GM23338 (cell line): ENCODE measurements at regions not wholly inside any gene's neighbourhood (a gene's known extent, or its start where the extent isn't known, plus 50 kb on each side); places are given as distances from the start of the nearest gene placed in this dataset.

ENCODE experiments used
- ATAC-seq: fragments of 200-7000 bp; cut with Tn5 transposase; 3 replicates; pipeline ENCODE4 v1.9.1; 2020
- DNase-seq: peaks from one replicate; pipeline ENCODE4 v3.0.0-alpha.2; 2015; ENCODE audit warnings: low spot score
- H2AFZ ChIP-seq: fragments of 200-600 bp; sonication (generic); 2 replicates; pipeline ENCODE4 v1.8.0; 2016; ENCODE audit warnings: antibody characterized with exemption, mild to moderate bottlenecking, moderate library complexity
- H3F3A ChIP-seq: fragments of 200-600 bp; sonication (generic); replicated peaks from 2 replicates; pipeline ENCODE4 v1.8.0; 2017; ENCODE audit warnings: antibody characterized with exemption, mixed run types, low read depth
- H3K27ac ChIP-seq: fragments of 200-600 bp; sonication (generic); 2 replicates; pipeline ENCODE4 v1.6.1; 2016; ENCODE audit warnings: low read depth
- H3K27me3 ChIP-seq: fragments of 200-600 bp; sonication (generic); 2 replicates; pipeline ENCODE4 v1.8.0; 2016; ENCODE audit warnings: mild to moderate bottlenecking, mixed run types, moderate library complexity; ENCODE audit not compliant: insufficient read depth
- H3K36me3 ChIP-seq: fragments of 200-600 bp; sonication (generic); 2 replicates; pipeline ENCODE4 v1.8.0; 2016; ENCODE audit warnings: mild to moderate bottlenecking; ENCODE audit not compliant: insufficient read depth
- H3K4me1 ChIP-seq: fragments of 200-600 bp; sonication (generic); 2 replicates; pipeline ENCODE4 v1.8.0; 2016; ENCODE audit warnings: mild to moderate bottlenecking, moderate library complexity; ENCODE audit not compliant: insufficient read depth
- H3K4me2 ChIP-seq: fragments of 200-600 bp; sonication (generic); 2 replicates; pipeline ENCODE4 v1.7.1; 2017; ENCODE audit warnings: mixed run types
- H3K4me3 ChIP-seq: fragments of 200-600 bp; sonication (generic); 2 replicates; pipeline ENCODE4 v1.6.1; 2016; ENCODE audit warnings: mixed run types
- H3K79me2 ChIP-seq: fragments of 200-600 bp; sonication (generic); replicated peaks from 2 replicates; pipeline ENCODE4 v1.8.0; 2017; ENCODE audit warnings: mild to moderate bottlenecking; ENCODE audit not compliant: insufficient read depth
- H3K9me2 ChIP-seq: fragments of 200-600 bp; sonication (generic); 2 replicates; pipeline ENCODE4 v1.8.0; 2017; ENCODE audit not compliant: insufficient read depth
- H4K20me1 ChIP-seq: fragments of 200-600 bp; sonication (generic); replicated peaks from 2 replicates; pipeline ENCODE4 v1.8.0; 2017; ENCODE audit warnings: mild to moderate bottlenecking; ENCODE audit not compliant: insufficient read depth
- H3K27ac Mint-ChIP-seq: 2 replicates; pipeline ENCODE4 v1.8.0; 2020; ENCODE audit warnings: inconsistent platforms, mild to moderate bottlenecking, moderate library complexity, mixed read lengths
- H3K27me3 Mint-ChIP-seq: 3 replicates; pipeline ENCODE4 v1.8.0; 2022; ENCODE audit warnings: low read depth, mild to moderate bottlenecking, moderate library complexity, mixed read lengths, inconsistent platforms; ENCODE audit not compliant: insufficient read depth, poor library complexity
- H3K36me3 Mint-ChIP-seq: 3 replicates; pipeline ENCODE4 v1.8.0; 2021; ENCODE audit warnings: low read depth, mild to moderate bottlenecking, inconsistent platforms, moderate library complexity, mixed read lengths
- H3K4me1 Mint-ChIP-seq: 3 replicates; pipeline ENCODE4 v1.8.0; 2020; ENCODE audit warnings: mild to moderate bottlenecking, inconsistent platforms, mixed read lengths
- H3K4me3 Mint-ChIP-seq: 3 replicates; pipeline ENCODE4 v1.8.0; 2021; ENCODE audit warnings: moderate library complexity, mild to moderate bottlenecking, inconsistent platforms, mixed read lengths
- H3K9me3 Mint-ChIP-seq: 3 replicates; pipeline ENCODE4 v1.8.0; 2020; ENCODE audit warnings: moderate library complexity, mild to moderate bottlenecking, inconsistent platforms, mixed read lengths
- EZH2 ChIP-seq: fragments of 200-600 bp; sonication (generic); IDR thresholded peaks from one replicate; pipeline ENCODE4 v1.8.0; 2017; ENCODE audit warnings: antibody characterized with exemption, mild to moderate bottlenecking, low read depth; ENCODE audit not compliant: unreplicated experiment
- EZH2phosphoT487 ChIP-seq: fragments of 200-600 bp; sonication (generic); IDR thresholded peaks from one replicate; pipeline ENCODE4 v1.8.1; 2018; ENCODE audit warnings: antibody characterized with exemption; ENCODE audit not compliant: unreplicated experiment
- JUNB ChIP-seq: IDR thresholded peaks from one replicate; pipeline ENCODE4 v1.6.1; 2016; ENCODE audit warnings: antibody characterized with exemption; ENCODE audit not compliant: unreplicated experiment
- ZNF114 ChIP-seq: fragments of 250-450 bp; sonication (Bioruptor Pico); IDR thresholded peaks from 2 replicates; pipeline ENCODE4 v1.5.0; 2020; ENCODE audit warnings: mild to moderate bottlenecking, moderate library complexity
- ZNF331 ChIP-seq: fragments of 250-450 bp; sonication (Bioruptor Pico); IDR thresholded peaks from 2 replicates; pipeline ENCODE4 v1.5.0; 2020; ENCODE audit warnings: low read depth, mild to moderate bottlenecking, moderate library complexity
- TF ChIP-seq, protein P1 (sequence below): fragments of 250-450 bp; sonication (Bioruptor Pico); IDR thresholded peaks from 2 replicates; pipeline ENCODE4 v1.5.0; 2020; ENCODE audit warnings: mild to moderate bottlenecking, moderate library complexity
- TF ChIP-seq, protein P2 (sequence below): IDR thresholded peaks from 2 replicates; pipeline ENCODE4 v1.6.1; 2016; ENCODE audit warnings: antibody characterized with exemption
- TF ChIP-seq, protein P3 (sequence below), 2 experiments: fragments of 200-600 bp in 1 of 2; sonication (generic) in 1 of 2; conservative IDR thresholded peaks; 2 replicates each; pipeline versions ENCODE4 v1.5.1 to v1.6.1; 2016 to 2017; ENCODE audit warnings: antibody characterized with exemption in 2 of 2, low read depth in 2 of 2, mild to moderate bottlenecking in 2 of 2, moderate library complexity in 1 of 2

DNA sequence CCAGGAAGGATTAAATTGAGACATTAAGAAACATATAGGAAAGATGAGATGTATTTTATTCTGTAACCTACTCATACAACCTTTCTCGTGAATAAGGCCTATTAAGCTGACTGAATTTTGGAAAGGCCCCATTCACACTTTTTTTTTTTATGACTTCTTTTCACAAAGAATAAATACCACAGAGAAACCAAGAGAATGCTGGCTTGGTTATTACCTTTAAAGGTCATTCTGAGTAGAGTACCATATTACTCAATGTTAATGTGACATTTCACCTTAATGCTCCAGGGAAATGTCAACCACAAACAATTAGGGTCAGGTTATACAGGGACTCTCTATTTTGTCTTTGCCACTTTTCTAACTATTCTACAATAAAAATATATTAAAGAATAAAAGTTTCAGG is 204.9 kb upstream of the PTCHD4 start:
- Histone ChIP-seq H4K20me1 (no peaks in the 10 kb centered on the region), H2AFZ (no peak overlapping the region), H3K27ac (no peak overlapping the region), H3F3A (no peaks in the 10 kb centered on the region), H3K27me3 (no peaks in the 10 kb centered on the region), H3K4me1 (0 out of 2 replicates have a peak, but pooled peaks cover 5% of the 10 kb centered on the region), H3K9me2 (peaks cover 4% of the 10 kb centered on the region; the same call in 1 of the 2 replicates), H3K4me3 (no peak overlapping the region), H3K4me2 (no peak overlapping the region), H3K79me2 (no peaks in the 10 kb centered on the region), H3K36me3 (no peaks in the 10 kb centered on the region)
- Mint-ChIP-seq H3K27ac (no peak overlapping the region), H3K27me3 (peaks cover 4% of the 10 kb centered on the region), H3K4me3 (no peak overlapping the region), H3K36me3 (no peaks in the 10 kb centered on the region), H3K9me3 (no peaks in the 10 kb centered on the region), H3K4me1 (peaks cover 12% of the 10 kb centered on the region)
- no peak for TF ChIP-seq EZH2phosphoT487
- TF ChIP-seq, protein P1, sequence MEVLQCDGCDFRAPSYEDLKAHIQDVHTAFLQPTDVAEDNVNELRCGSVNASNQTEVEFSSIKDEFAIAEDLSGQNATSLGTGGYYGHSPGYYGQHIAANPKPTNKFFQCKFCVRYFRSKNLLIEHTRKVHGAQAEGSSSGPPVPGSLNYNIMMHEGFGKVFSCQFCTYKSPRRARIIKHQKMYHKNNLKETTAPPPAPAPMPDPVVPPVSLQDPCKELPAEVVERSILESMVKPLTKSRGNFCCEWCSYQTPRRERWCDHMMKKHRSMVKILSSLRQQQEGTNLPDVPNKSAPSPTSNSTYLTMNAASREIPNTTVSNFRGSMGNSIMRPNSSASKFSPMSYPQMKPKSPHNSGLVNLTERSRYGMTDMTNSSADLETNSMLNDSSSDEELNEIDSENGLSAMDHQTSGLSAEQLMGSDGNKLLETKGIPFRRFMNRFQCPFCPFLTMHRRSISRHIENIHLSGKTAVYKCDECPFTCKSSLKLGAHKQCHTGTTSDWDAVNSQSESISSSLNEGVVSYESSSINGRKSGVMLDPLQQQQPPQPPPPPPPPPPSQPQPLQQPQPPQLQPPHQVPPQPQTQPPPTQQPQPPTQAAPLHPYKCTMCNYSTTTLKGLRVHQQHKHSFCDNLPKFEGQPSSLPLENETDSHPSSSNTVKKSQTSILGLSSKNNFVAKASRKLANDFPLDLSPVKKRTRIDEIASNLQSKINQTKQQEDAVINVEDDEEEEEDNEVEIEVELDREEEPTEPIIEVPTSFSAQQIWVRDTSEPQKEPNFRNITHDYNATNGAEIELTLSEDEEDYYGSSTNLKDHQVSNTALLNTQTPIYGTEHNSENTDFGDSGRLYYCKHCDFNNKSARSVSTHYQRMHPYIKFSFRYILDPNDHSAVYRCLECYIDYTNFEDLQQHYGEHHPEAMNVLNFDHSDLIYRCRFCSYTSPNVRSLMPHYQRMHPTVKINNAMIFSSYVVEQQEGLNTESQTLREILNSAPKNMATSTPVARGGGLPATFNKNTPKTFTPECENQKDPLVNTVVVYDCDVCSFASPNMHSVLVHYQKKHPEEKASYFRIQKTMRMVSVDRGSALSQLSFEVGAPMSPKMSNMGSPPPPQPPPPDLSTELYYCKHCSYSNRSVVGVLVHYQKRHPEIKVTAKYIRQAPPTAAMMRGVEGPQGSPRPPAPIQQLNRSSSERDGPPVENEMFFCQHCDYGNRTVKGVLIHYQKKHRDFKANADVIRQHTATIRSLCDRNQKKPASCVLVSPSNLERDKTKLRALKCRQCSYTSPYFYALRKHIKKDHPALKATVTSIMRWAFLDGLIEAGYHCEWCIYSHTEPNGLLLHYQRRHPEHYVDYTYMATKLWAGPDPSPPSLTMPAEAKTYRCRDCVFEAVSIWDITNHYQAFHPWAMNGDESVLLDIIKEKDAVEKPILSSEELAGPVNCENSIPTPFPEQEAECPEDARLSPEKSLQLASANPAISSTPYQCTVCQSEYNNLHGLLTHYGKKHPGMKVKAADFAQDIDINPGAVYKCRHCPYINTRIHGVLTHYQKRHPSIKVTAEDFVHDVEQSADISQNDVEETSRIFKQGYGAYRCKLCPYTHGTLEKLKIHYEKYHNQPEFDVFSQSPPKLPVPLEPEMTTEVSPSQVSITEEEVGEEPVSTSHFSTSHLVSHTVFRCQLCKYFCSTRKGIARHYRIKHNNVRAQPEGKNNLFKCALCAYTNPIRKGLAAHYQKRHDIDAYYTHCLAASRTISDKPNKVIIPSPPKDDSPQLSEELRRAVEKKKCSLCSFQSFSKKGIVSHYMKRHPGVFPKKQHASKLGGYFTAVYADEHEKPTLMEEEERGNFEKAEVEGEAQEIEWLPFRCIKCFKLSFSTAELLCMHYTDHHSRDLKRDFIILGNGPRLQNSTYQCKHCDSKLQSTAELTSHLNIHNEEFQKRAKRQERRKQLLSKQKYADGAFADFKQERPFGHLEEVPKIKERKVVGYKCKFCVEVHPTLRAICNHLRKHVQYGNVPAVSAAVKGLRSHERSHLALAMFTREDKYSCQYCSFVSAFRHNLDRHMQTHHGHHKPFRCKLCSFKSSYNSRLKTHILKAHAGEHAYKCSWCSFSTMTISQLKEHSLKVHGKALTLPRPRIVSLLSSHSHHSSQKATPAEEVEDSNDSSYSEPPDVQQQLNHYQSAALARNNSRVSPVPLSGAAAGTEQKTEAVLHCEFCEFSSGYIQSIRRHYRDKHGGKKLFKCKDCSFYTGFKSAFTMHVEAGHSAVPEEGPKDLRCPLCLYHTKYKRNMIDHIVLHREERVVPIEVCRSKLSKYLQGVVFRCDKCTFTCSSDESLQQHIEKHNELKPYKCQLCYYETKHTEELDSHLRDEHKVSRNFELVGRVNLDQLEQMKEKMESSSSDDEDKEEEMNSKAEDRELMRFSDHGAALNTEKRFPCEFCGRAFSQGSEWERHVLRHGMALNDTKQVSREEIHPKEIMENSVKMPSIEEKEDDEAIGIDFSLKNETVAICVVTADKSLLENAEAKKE (CRISPR knock-in tag) = no peak
- TF ChIP-seq ZNF331 (CRISPR knock-in tag) = no peak
- ATAC-seq (no peak), DNase-seq (no peak)

DNA sequence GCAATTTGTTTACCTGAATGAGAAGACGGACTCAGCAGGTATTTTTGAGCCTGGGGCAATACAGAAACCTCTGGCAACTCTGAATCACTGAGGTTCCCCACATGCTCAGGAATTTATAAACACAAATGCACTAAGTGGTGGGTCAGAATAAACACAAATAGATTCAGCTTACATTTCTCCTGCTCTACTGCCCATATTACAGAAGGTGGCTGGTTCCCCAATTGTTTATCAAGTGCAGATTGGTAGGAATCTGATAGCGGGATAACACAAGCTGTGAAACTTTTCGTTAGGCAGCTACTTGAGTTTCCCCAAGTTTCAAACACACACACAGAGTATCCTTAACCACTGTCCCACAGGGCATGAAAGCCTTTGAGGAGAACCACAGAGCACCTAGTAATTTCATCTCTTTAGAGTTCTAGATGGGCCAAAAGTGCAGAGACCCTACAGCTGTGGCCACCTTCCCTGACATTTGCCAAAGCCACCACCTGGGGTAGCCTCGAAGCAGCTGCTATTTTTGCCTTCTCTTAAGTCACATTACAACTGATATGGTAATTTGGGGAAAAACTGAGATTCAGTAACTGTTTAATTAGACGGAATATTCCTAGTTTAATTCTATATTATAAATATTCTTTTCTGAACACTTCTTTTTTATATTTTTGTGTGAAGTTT is 204.2 kb upstream of the PTCHD4 start:
- H3F3A ChIP-seq = no peaks in the 10 kb centered on the region
- no peak overlapping the region for H3K4me3 ChIP-seq
- no peak for DNase-seq
- H3K27me3 ChIP-seq = no peaks in the 10 kb centered on the region
- H3K27ac ChIP-seq = no peak overlapping the region
- Mint-ChIP-seq H3K9me3 (no peaks in the 10 kb centered on the region), H3K27me3 (peaks cover 4% of the 10 kb centered on the region), H3K4me1 (peaks cover 12% of the 10 kb centered on the region), H3K27ac (no peak overlapping the region), H3K36me3 (no peaks in the 10 kb centered on the region), H3K4me3 (no peak overlapping the region)
- no peaks in the 10 kb centered on the region for H4K20me1 ChIP-seq
- peaks cover 4% of the 10 kb centered on the region; the same call in 1 of the 2 replicates for H3K9me2 ChIP-seq
- no peak overlapping the region for H2AFZ ChIP-seq
- ATAC-seq = no peak
- H3K79me2 ChIP-seq = no peaks in the 10 kb centered on the region
- 0 out of 2 replicates have a peak, but pooled peaks cover 5% of the 10 kb centered on the region for H3K4me1 ChIP-seq
- H3K36me3 ChIP-seq = no peaks in the 10 kb centered on the region
- H3K4me2 ChIP-seq = no peak overlapping the region
- TF ChIP-seq ZNF331 (CRISPR knock-in tag) = no peak
- TF ChIP-seq, protein P2, sequence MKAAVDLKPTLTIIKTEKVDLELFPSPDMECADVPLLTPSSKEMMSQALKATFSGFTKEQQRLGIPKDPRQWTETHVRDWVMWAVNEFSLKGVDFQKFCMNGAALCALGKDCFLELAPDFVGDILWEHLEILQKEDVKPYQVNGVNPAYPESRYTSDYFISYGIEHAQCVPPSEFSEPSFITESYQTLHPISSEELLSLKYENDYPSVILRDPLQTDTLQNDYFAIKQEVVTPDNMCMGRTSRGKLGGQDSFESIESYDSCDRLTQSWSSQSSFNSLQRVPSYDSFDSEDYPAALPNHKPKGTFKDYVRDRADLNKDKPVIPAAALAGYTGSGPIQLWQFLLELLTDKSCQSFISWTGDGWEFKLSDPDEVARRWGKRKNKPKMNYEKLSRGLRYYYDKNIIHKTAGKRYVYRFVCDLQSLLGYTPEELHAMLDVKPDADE = no peak
- TF ChIP-seq ZNF114 (CRISPR knock-in tag) = no peak
- TF ChIP-seq EZH2phosphoT487 = no peak
- TF ChIP-seq, protein P3, sequence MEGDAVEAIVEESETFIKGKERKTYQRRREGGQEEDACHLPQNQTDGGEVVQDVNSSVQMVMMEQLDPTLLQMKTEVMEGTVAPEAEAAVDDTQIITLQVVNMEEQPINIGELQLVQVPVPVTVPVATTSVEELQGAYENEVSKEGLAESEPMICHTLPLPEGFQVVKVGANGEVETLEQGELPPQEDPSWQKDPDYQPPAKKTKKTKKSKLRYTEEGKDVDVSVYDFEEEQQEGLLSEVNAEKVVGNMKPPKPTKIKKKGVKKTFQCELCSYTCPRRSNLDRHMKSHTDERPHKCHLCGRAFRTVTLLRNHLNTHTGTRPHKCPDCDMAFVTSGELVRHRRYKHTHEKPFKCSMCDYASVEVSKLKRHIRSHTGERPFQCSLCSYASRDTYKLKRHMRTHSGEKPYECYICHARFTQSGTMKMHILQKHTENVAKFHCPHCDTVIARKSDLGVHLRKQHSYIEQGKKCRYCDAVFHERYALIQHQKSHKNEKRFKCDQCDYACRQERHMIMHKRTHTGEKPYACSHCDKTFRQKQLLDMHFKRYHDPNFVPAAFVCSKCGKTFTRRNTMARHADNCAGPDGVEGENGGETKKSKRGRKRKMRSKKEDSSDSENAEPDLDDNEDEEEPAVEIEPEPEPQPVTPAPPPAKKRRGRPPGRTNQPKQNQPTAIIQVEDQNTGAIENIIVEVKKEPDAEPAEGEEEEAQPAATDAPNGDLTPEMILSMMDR (conservative IDR thresholded peaks at IDR 0.05; ENCODE audit: low read depth in 2 of 2) = no peak
- no peak for TF ChIP-seq EZH2
- TF ChIP-seq JUNB = no peak
